Heart left ventricle (tissue), 13 donors: ENCODE measurements at regions not wholly inside any gene's neighbourhood (a gene's known extent, or its start where the extent isn't known, plus 50 kb on each side); places are given as distances from the start of the nearest gene placed in this dataset.

Source experiments
- POLR2A ChIP-seq, 2 donors: fragments of 450-650 bp; IDR thresholded peaks; one replicate each; pipeline ENCODE4 v1.6.1; 2017; ENCODE audit warnings: antibody characterized with exemption in 2 of 2, mild to moderate bottlenecking in 2 of 2, moderate library complexity in 2 of 2
- TF ChIP-seq, protein P1 (sequence below), 12 donors: fragments of 200-600 bp; sonication (generic) in 4 of 12; IDR thresholded peaks; one replicate each; pipeline versions ENCODE4 v1.5.0 to v1.8.0; 2018 to 2022; ENCODE audit warnings: antibody characterized with exemption in 12 of 12, mild to moderate bottlenecking in 5 of 12
- donor health status: ischemic (EF 13 %, LVEDD 7.1; RV severe dilation, severe dysfunction).
- donor health status: DM: no; HTN: yes; CAD: no.
- donor health status: DM: no; HTN: no; CAD: no.
- donor health status: ischemic (EF 25% LVEDD 6.9; RV normal size, moderate dysfunction).
- donor health status: ischemic (EF 25% LVEDD 5.7; RV mildly dilated, moderate dysfunction).
- donor health status: ischemic (EF 35%, LVEDD 5.7; RV mildly dilated, moderate dysfunction).
- donor health status: nonischemic (EF 11% LVEDD 7.7; RV severe dilation, severe dysfunction).
- donor health status: DM: yes; HTN: yes; CAD: no.
- donor health status: PGD.
- donor health status: ischemic (EF 29% LVEDD 5.4; RV normal size, mild dysfunction).
- donor health status: nonischemic (EF 23%, LVEDD 6.1; RV moderate dilation, normal function).

DNA sequence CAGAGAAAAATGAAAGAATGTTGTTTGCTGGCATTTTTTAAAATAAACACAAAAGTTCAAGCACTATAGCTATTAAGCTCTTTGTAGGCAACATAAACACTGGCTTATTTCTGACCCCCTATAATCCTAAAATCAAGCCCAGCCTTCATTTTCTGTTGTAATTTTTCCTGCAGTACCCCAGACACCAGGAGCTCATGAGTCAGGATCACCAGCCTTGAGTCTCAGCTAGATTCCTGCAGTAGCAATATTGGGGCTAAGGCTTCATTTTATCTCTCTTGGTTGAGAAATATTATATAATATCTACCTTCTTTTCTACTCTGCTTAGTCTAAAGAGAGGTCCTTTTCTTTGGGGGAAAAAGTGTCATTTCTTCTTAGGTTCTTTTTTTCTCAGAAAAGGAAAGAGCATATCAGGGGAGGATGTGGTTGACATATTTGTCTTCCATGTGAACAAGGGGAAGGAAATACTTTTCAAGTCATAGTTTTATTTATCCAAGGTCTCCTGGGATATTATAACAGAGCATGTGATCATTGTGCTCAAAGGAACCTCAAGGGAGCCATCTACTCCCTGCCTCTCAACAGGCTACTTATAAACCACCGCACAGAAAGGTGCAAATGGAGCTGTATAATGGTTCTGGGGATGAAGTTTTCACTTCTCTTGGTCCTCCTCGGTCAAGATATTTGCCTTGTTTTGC is 678.3 kb upstream of the NR3C2 start:
- TF ChIP-seq, protein P1, sequence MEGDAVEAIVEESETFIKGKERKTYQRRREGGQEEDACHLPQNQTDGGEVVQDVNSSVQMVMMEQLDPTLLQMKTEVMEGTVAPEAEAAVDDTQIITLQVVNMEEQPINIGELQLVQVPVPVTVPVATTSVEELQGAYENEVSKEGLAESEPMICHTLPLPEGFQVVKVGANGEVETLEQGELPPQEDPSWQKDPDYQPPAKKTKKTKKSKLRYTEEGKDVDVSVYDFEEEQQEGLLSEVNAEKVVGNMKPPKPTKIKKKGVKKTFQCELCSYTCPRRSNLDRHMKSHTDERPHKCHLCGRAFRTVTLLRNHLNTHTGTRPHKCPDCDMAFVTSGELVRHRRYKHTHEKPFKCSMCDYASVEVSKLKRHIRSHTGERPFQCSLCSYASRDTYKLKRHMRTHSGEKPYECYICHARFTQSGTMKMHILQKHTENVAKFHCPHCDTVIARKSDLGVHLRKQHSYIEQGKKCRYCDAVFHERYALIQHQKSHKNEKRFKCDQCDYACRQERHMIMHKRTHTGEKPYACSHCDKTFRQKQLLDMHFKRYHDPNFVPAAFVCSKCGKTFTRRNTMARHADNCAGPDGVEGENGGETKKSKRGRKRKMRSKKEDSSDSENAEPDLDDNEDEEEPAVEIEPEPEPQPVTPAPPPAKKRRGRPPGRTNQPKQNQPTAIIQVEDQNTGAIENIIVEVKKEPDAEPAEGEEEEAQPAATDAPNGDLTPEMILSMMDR (IDR thresholded peaks at IDR 0.05) = no peak
- TF ChIP-seq POLR2A (IDR thresholded peaks at IDR 0.05) = no peak
